WERI-Rb-1 (cell line): ENCODE measurements at regions not wholly inside any gene's neighbourhood (a gene's known extent, or its start where the extent isn't known, plus 50 kb on each side); places are given as distances from the start of the nearest gene placed in this dataset.

ENCODE experiments used
- DNase-seq: peaks from one replicate; pipeline ENCODE4 v3.0.0-alpha.2; 2020
- H3K27ac ChIP-seq: fragments of 250-450 bp; sonication (Bioruptor Pico); 2 replicates; pipeline ENCODE4 v1.5.1; 2020; ENCODE audit warnings: mild to moderate bottlenecking, moderate library complexity
- H3K27me3 ChIP-seq: fragments of 250-450 bp; sonication (Bioruptor Pico); 2 replicates; pipeline ENCODE4 v1.5.1; 2021; ENCODE audit warnings: mild to moderate bottlenecking, low read depth, moderate library complexity; ENCODE audit not compliant: insufficient read depth, severe bottlenecking
- H3K36me3 ChIP-seq: fragments of 250-450 bp; sonication (Bioruptor Pico); 2 replicates; pipeline ENCODE4 v1.5.1; 2020; ENCODE audit warnings: mild to moderate bottlenecking, moderate library complexity
- H3K4me3 ChIP-seq: 2 replicates; pipeline ENCODE4 v1.5.1; 2011; ENCODE audit warnings: low read depth, mild to moderate bottlenecking, control low read depth, low read length
- H3K9me3 ChIP-seq: fragments of 250-450 bp; sonication (Bioruptor Pico); 2 replicates; pipeline ENCODE4 v1.5.1; 2021; ENCODE audit warnings: mild to moderate bottlenecking, moderate library complexity; ENCODE audit not compliant: severe bottlenecking
- CTCF ChIP-seq: IDR thresholded peaks from 2 replicates; pipeline ENCODE4 v1.5.1; 2011; ENCODE audit warnings: low read depth, mild to moderate bottlenecking, control low read depth, inconsistent platforms, low read length

- no peaks in the 10 kb centered on the region for H3K27me3 ChIP-seq
- no peaks in the 10 kb centered on the region for H3K36me3 ChIP-seq
- no peak for DNase-seq
- H3K27ac ChIP-seq, result no peak overlapping the region
- no peak for TF ChIP-seq CTCF
- no peaks in the 10 kb centered on the region for H3K9me3 ChIP-seq
- H3K4me3 ChIP-seq, result no peak overlapping the region
Observed at GRCh38 chr9:108549184-108549583, 306.6 kb downstream of the ACTL7B start.

- H3K27me3 ChIP-seq, result no peaks in the 10 kb centered on the region
- H3K27ac ChIP-seq, result no peak overlapping the region
- no peak overlapping the region for H3K4me3 ChIP-seq
- no peak for DNase-seq
- no peaks in the 10 kb centered on the region for H3K36me3 ChIP-seq
- H3K9me3 ChIP-seq, result no peaks in the 10 kb centered on the region
- no peak for TF ChIP-seq CTCF
Observed at GRCh38 chr9:108547411-108548135, 308.2 kb downstream of the ACTL7B start.

- no peaks in the 10 kb centered on the region for H3K27me3 ChIP-seq
- H3K9me3 ChIP-seq, result no peaks in the 10 kb centered on the region
- no peak for DNase-seq
Observed at GRCh38 chr9:108546215-108546614, 309.6 kb downstream of the ACTL7B start.

GRCh38 chr9:108545436-108545835 is 310.4 kb downstream of the ACTL7B start:
- TF ChIP-seq CTCF, result no peak
- no peak for DNase-seq
- H3K27ac ChIP-seq, result no peak overlapping the region
- H3K27me3 ChIP-seq, result no peaks in the 10 kb centered on the region
- H3K36me3 ChIP-seq, result no peaks in the 10 kb centered on the region; the same call in 1 of the 2 replicates
- no peaks in the 10 kb centered on the region for H3K9me3 ChIP-seq
- H3K4me3 ChIP-seq, result no peak overlapping the region

More at GRCh38 chr9:108546215-108546614, 309.6 kb downstream of the ACTL7B start:
- H3K4me3 ChIP-seq, result no peak overlapping the region
- no peak for TF ChIP-seq CTCF
- H3K27ac ChIP-seq, result no peak overlapping the region
- no peaks in the 10 kb centered on the region for H3K36me3 ChIP-seq

GRCh38 chr9:108544866-108545265 is 310.9 kb downstream of the ACTL7B start:
- H3K36me3 ChIP-seq, result no peaks in the 10 kb centered on the region; the same call in none of the 2 replicates
- H3K27me3 ChIP-seq, result no peaks in the 10 kb centered on the region
- no peak for DNase-seq
- TF ChIP-seq CTCF, result no peak
- H3K27ac ChIP-seq, result no peak overlapping the region
- no peak overlapping the region for H3K4me3 ChIP-seq
- no peaks in the 10 kb centered on the region for H3K9me3 ChIP-seq
